ENCODE measurements at regions not wholly inside any gene's neighbourhood (a gene's known extent, or its start where the extent isn't known, plus 50 kb on each side); places are given as distances from the start of the nearest gene placed in this dataset.

GRCh38 chr1:30034105-30034626, 689.2 kb downstream of the MATN1 start:
- DNase-seq (ENCODE audit: low read depth): no peak

- DNase-seq (ENCODE audit: low read depth): no peak
Measured at GRCh38 chr1:30033256-30034104, 689.9 kb downstream of the MATN1 start.

GRCh38 chr1:30032302-30032701, 691.1 kb downstream of the MATN1 start:
- no peak for DNase-seq (ENCODE audit: low read depth)

- DNase-seq (ENCODE audit: low read depth): no peak
Measured at GRCh38 chr1:30029677-30030076, 693.7 kb downstream of the MATN1 start.

GRCh38 chr1:30028939-30029338, 694.4 kb downstream of the MATN1 start:
- DNase-seq (ENCODE audit: low read depth): no peak

GRCh38 chr1:30028283-30028682, 695.1 kb downstream of the MATN1 start:
- DNase-seq (ENCODE audit: low read depth): no peak

- no peak for DNase-seq (ENCODE audit: low read depth)
Measured at GRCh38 chr1:30027247-30027646, 696.1 kb downstream of the MATN1 start.

- no peak for DNase-seq (ENCODE audit: low read depth)
Measured at GRCh38 chr1:30024411-30025195, 698.8 kb downstream of the MATN1 start.

- DNase-seq (ENCODE audit: low read depth): no peak
Measured at GRCh38 chr1:30023339-30024022, 699.9 kb downstream of the MATN1 start.

- no peak for DNase-seq (ENCODE audit: low read depth)
Measured at GRCh38 chr1:30014031-30014430, 709.4 kb downstream of the MATN1 start.

- DNase-seq (ENCODE audit: low read depth): no peak
Measured at GRCh38 chr1:30012455-30013440, 710.6 kb downstream of the MATN1 start.

- DNase-seq (ENCODE audit: low read depth): no peak
Measured at GRCh38 chr1:30011970-30012369, 711.4 kb downstream of the MATN1 start.

GRCh38 chr1:30010506-30011106, 712.8 kb downstream of the MATN1 start:
- no peak for DNase-seq (ENCODE audit: low read depth)

- DNase-seq (ENCODE audit: low read depth): no peak
Measured at GRCh38 chr1:30009720-30010119, 713.7 kb downstream of the MATN1 start.

- DNase-seq (ENCODE audit: low read depth): no peak
Measured at GRCh38 chr1:30008998-30009657, 714.3 kb downstream of the MATN1 start.

- DNase-seq (ENCODE audit: low read depth): no peak
Measured at GRCh38 chr1:30008372-30008997, 714.9 kb downstream of the MATN1 start.

- DNase-seq (ENCODE audit: low read depth): no peak
Measured at GRCh38 chr1:30005972-30006619, 717.3 kb downstream of the MATN1 start.

GRCh38 chr1:30001732-30002039, 721.7 kb downstream of the MATN1 start:
- DNase-seq (ENCODE audit: low read depth): no peak

GRCh38 chr1:30001011-30001731, 722.2 kb downstream of the MATN1 start:
- no peak for DNase-seq (ENCODE audit: low read depth)

Data from fibroblast of gingiva (primary cell).